ENCODE measurements at regions not wholly inside any gene's neighbourhood (a gene's known extent, or its start where the extent isn't known, plus 50 kb on each side); places are given as distances from the start of the nearest gene placed in this dataset.

DNA sequence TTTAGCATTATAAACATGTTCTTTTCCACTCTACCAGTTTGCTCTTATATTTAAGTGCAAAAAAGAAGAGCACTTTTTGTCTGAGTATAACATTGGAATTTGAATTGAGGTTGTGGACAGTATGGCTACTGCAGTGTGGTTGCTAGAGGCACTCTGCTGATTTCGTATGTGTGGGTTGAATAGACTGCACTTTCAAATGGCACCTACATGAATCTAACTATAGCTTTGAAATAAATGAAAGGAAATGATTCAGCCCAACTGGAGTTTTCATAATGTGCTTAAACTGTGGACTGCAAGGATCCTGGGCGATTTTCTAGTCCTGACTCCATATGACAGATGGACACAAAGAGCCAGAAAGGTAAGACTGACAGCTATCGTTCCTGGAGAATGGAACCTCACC is 657.6 kb upstream of the RIOK2 start:
- DNase-seq (ENCODE audit: low read depth in 3 of 3): no peak

DNA sequence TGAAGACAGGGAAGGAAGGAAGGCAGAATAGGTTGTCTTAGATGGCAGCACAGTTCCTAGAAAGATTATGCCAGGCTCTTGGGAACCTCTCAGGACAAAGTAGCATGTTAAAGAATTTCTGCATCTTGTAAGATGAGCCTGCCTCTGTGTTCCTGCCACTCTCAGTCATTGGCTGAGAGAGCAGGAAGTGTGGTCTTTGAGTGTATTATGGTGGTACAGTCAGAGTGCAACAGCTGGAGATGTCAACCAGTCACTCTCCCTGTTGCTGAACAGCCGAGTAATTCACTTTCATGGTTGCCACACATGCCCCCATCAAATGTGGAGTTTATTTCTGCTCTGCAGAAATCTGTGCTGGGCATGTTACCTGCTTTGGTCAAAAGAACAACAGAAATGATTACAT is 659.6 kb upstream of the RIOK2 start:
- DNase-seq (ENCODE audit: low read depth in 3 of 3): no peak

DNA sequence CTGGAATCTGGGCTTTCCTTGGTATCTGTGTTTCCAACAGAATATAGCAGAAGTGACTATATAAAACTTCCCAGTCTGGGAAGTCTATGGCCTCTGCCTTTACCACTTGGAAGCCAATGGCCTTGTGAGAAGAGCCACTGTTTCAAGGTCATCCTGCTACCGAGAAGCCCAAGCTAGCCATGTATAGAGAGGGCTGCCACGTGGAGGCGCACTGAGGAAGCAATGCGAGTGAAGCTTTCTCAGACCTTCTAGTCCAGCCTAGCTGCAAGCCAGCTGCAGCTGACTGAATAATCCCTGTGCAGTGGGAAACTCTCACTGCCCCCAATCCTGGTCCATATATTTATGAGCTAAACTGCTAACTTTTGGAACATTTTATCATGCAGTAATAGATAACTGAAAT is 661.8 kb upstream of the RIOK2 start:
- no peak for DNase-seq (ENCODE audit: low read depth in 3 of 3)

DNA sequence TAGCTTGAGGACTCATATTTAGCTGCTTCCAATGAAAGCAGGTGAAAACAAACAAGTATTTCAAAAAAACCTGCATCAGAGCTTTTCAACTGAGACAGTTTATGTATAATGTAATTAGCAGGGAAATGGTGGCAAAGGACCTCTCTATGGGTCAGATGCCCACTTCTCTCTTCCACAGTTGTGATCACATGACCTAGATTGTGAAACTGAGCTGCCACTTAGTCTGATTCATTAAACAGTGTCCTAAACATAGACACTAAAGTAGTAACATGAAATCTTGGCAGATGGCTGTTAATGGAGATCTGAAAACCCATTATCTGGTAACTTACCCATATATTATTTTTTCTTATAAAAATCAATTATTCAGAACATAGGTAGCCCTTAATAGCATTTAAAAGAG is 663.6 kb upstream of the RIOK2 start:
- no peak for DNase-seq (ENCODE audit: low read depth in 3 of 3)

DNA sequence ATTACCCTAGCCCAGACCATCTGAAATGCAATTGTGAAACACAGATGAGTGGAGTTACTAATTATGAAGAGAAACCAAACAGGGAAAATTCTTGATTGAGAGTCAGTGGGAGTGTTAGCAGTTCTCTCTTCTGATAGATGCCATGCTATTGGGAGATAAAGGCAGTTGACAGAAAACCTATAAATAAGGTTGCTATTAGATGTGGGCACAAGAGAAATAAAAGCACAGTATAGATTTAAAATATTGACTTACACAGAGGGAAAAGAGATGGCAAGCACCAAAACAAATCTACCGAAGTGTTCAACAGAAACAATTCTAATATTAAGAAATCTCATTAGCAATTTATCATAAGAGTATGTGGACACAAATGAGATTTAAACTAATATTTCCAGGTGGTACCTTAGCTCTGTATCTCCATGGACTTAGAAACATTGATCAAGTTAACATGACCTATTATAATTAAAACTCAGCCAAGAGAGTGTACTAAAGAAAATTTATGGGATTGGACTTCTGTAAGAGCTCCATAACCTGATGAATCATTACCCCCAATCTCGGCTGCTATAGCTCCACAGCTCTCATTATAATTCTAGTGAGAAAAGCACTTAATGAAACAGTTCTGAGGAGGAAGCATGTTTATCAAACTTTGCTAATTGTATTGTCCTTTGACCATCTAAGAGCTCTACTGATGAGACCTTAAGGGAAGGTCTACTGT is 665.0 kb upstream of the RIOK2 start:
- DNase-seq (ENCODE audit: low read depth in 3 of 3): no peak

DNA sequence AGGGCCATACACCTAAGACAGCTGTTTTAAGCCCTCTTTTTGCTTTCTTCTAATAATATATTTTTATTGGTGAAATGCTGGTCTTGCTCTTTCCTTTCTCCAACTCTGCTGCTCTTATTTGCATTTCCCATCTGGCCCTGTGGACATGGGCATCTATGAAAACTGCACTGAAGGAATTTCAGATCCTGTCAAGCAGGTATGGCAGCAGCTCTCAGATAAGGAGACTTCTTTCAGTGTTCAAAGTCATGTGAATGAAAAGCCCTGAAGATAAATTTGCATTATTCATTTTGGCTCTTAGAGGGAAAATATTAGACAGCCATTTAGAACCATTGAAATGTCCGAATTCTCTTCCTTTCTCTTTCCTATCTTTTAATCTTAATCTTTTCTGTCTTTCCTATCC is 668.0 kb upstream of the RIOK2 start:
- DNase-seq (ENCODE audit: low read depth in 3 of 3): no peak

DNA sequence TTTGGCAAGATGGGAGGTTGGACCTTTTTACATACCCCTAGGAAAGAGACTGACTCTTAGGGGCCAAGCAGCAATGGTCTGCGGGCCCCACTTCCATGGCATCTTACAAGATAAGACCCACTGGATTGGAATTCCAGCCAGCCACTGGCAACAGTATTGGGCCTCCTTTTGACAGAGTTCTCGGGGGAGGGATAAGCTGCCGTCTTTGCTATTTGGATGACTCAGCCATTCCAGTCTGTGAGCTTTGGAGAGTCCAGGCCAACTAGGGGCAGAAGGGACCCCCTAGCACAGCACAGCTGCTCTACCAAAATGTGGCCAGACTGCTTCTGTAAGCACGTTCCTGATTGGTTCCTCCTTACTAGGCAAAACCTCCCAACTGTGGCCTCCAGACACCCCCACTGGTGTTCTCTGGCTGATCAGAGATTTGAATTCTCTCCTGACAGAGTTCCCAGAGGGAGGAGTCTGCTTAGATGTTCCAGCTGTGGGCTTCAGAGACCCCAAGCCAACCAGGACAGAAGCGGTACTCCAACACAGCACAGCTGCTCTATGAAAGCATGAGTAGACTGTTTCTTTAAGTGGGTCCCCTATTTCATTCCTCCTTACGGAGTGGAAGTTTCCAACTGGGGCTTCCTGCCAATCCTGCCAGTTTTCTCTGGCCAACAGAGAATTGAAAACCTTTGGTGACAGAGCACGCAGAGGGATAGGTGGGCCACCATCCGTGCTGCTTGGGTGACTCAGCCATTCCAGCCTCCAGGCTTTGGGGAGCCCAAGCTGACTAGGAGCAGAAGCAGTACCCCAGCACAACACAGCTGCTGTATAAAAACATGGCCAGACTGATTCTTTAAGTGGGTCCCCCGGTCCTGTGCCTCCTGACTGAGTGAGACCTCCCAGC is 672.1 kb upstream of the RIOK2 start:
- no peak for DNase-seq (ENCODE audit: low read depth in 3 of 3)

DNA sequence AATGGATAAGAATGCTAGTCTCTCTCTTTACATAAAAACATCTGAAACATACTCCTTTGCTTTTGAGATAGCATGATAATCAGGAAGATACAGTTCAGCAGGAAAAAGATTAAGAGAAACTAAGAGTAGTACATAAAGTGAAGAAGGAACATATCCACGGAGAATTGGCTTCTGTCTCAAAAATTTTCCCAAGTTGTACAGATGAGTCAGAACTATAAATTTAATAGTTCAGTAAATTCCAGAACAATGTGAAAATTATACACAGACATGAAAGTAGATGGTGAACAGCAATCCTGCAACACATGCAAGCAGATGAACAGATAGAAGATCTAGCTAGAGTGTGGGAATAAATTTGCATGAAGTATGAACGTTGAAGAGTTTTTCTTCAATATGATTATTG is 691.4 kb upstream of the RIOK2 start:
- DNase-seq (ENCODE audit: low read depth in 3 of 3): no peak

DNA sequence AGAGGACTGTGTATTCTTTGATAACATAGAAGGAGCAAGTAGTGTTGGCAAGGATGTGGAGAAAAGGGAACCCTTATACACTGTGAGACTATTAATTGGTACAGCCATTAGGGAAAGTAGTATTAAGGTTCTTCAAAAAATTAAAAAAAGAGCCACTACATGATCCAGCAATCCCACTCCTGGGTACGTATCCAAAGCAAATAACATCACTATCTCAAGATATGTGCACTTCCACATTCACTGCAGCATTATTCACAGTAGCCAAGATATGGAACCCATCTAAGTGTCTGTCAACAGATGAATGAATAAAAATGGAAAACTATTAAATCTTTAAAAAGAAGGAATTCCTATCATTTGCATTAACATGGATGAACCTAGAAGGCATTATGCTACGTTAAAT is 693.2 kb upstream of the RIOK2 start:
- no peak for DNase-seq (ENCODE audit: low read depth in 3 of 3)

DNA sequence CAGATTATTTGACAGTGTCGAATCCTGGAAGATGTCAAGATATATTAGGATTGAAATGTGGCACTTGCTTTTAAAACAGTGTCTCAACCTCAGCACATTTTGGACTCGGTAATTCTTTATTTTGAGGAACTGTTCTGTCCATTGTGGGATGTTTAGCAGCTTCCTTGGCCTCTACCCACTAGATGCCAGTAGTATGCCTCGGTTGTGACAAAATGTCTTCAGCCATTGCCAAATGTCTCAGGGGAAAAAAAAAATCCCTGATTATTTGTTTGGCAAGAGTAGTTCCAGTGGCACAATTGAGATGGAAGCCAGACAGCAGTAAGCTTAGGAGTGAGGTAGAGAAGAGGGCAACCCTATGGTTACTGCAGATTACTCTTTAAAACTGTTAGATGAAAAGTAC is 694.5 kb upstream of the RIOK2 start:
- DNase-seq (ENCODE audit: low read depth in 3 of 3): no peak

DNA sequence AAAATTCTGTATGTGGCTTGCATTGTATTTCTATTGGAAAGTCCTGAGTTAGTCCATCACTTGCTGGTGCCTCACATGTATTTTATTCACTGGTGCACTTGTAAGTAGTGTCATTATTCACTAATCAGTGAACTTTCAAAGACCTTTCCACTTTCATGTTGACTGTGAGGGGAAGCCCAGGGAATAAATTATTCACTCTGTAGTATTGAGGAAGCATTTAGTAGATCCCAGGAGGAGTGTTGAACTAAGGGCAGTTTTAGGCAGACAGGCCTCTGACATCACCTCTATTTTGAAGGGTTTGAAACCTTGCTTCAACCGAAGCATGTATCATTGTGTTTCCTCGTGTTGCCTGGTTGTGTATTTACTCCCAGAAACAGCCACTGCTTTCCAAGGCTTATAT is 705.4 kb upstream of the RIOK2 start:
- no peak for DNase-seq (ENCODE audit: low read depth in 3 of 3)

DNA sequence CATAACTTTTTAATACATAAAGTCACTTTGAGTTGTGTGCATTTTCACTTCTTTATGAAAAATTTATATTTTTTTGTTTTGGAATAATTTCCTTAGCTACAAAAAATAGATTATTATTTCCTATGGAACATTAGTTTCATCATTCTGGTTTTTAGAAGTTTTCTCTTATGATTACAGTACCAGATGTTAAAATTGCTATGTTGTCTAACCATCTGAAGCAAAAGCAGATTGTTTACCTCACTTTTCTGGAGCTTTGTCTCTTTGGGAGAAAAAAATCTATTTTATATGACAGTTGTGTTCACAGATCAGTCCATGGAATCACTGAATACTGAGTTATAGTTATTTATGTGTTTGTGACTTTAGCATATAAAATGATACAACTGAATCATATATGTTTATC is 708.9 kb upstream of the RIOK2 start:
- no peak for DNase-seq (ENCODE audit: low read depth in 3 of 3)

DNA sequence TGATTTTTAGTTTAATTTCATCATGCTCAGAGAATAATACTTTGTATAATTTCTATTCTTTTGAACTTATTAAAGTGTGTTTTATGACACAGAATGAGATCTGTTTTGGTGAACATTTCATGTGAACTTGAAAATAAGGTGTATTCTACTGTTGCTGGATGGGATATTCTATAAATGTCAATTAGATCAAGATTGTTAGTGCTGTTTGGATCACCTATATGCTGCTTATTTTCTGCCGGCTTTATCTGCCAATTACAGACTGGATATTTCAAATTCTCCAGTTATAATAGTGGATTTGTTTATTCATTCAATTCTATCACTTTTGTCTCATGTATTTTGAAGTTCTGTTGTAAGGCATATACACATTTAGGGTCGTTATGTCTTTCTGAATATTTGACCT is 720.7 kb upstream of the RIOK2 start:
- no peak for DNase-seq (ENCODE audit: low read depth in 3 of 3)

DNA sequence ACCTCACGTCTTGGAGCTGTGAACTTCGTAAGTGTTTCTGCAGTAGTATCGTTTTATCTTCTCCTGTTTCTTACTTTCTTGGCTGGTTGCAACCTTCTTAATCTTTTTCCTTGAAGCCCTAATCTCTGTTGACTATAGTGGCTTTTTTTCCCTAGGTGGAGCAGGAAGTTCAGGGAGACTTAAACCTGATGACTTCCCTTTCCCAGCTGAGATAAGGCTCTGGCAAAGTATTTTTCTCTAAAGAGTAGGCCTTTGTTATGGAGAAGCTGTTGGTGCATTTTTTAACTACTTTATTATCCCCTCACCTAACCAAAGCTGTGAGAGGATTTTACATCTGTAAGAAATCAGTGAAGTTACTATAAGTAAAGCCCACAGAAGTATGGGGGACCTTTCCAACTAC is 723.1 kb upstream of the RIOK2 start:
- no peak for DNase-seq (ENCODE audit: low read depth in 3 of 3)

DNA sequence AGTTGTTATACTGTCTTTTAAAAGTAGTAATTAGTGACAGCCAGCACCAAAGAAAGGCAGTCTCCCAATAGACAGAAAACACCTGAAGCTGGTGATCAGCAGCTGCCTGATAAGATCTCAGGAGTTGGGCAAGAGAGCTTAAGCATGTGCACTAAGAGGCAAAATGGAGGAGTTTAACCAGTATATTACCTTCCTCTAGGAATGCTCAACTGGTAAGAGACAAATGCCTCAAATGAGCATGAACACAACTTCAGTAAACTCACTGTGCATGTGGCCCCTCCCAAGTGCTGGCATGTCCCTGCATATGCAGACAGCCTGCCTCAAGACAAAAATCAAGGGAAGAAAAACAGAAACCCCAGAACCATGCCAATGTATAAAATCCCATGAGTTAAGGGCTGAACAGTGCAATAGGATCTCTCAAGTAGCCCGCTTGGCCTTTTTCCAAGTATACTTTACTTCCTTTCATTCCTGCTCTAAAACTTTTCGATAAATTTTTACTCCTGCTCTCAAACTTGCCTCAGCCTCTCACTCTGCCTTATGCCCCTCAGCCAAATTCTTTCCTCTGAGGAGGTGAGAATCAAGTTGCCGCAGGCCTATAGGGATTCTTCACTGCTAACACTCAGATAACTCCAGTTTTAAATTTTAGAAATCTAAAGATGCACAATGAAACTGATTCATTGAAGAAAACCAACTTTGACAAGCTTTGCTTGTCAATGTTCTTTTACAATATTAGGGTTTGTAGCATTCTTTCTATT is 724.8 kb upstream of the RIOK2 start:
- no peak for DNase-seq (ENCODE audit: low read depth in 3 of 3)

DNA sequence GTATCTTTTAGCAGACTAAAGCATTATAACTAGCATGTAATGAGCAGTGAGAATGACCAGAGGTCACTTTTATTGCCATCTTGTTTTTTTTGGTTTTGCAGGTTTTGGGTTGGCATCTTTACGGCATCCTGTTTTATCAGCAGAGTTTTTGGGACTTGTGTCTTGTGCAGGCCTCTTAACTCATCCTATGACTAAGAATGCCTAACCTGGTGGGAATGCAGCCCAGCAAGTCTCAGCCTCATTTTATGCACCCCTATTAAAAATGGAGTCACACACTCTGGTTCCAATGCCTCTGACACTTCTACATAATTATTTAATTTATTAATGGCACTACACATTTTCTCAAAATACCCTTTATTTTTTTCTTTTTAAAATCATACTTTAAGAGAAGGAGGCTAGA is 726.5 kb upstream of the RIOK2 start:
- no peak for DNase-seq (ENCODE audit: low read depth in 3 of 3)

DNA sequence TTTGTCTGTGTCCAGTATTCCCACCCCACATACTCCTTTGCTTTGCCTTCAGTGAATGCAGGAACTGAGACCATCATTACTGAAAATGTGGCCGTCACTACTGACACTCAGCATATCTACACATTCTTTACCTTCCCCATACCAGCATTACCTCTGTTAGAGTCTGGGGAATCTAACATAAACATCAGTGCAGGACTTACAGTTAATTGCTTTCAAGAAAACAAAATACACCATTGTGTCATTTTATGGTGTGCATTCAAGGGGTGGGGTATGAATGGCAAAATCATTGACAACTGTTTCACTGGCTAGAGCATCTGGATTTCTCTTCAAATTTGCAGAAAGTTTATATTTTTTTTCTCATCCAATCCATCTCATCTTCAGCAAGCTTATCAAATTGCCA is 731.4 kb upstream of the RIOK2 start:
- DNase-seq (ENCODE audit: low read depth in 3 of 3): no peak

DNA sequence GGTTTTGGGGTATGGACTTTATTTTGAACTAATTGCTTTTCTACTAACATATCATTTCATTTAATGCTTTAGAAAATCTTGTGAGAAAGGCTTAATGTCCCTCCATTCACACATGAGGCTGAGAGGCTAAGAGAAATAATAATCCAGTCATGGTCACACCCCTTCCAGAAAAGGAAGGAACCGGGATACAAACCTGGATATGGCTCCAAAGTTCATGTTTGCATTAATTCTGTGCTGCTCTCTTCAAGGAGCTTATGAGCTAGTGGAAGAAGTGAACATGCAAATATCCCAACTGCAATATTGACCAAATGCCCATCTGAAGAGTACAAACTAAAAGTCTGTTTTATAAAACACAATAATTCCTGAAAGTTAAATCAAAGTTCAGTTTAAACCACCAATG is 732.1 kb upstream of the RIOK2 start:
- DNase-seq (ENCODE audit: low read depth in 3 of 3): no peak

DNA sequence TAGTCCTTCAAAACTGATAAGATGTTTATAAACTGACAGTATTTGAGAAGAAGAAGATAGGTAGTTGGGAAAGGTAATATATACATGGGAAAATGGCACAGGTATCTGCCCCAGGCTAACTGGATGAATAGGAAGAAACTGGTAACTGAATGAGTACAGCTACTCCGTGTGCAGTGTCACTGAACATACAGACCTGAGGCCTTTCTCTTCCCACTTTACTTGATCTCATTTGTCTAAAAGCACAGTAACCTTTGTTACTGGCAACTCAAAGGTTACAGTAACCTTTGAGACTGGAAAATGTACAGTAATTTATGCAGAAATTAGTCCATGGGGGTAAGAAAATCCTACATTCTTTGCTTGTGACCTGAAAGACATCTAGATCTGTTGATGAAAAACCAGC is 735.0 kb upstream of the RIOK2 start:
- DNase-seq (ENCODE audit: low read depth in 3 of 3): no peak

DNA sequence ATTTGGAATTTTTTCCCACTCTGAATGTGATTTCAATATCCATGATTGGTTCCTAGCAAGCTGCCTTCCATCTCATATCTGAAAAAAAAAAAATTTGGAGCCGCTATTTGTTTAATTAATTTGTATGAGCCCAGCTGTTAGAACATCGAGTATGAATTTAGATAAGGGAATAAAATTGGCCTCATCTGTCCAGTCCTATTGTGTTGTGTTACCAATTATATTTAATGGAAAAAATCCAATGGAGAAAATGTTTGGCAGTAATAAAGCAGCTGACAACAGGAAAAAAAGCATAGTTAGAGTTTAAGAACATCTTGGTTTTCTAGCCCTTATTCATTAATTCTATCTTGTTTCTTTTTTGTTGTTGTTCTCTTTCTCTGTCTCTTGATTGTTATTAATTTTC is 735.6 kb upstream of the RIOK2 start:
- no peak for DNase-seq (ENCODE audit: low read depth in 3 of 3)

DNA sequence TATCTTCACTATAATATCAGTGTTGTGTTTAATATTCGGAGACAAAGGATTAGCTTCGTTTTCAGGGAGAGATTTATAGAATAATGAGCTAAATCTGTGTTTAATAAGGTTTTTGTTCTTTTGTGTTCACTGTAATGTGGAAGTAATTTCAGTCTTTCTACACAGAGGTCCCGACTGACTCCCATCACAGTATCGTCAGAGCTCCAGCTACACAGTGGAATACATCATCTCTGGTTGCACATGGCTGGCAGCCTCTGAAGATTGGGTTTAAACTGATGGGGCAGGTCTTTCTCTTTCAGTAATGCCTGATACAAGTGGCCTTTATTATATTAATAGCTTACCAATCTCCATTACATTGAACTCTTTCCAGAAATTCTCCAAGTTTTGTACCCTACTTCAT is 736.7 kb upstream of the RIOK2 start:
- DNase-seq (ENCODE audit: low read depth in 3 of 3): no peak

DNA sequence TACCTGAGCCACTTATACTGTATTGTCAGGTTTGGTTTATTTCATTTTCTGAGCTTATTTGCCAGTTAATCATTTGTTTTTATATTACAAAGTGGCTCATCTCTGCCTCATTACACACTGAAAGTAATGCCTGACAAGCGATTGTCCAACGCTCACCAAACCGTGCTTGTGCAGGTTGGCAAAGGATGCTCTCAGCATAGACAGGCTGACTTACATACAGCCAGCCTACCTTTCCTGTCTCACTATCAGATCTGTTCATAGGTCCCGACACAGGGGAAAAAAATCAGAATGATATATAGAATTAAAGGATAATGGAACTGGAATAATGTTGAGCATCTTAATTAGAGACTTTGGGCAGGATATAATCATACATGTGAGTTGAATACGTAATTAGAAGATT is 739.7 kb upstream of the RIOK2 start:
- DNase-seq (ENCODE audit: low read depth in 3 of 3): no peak

DNA sequence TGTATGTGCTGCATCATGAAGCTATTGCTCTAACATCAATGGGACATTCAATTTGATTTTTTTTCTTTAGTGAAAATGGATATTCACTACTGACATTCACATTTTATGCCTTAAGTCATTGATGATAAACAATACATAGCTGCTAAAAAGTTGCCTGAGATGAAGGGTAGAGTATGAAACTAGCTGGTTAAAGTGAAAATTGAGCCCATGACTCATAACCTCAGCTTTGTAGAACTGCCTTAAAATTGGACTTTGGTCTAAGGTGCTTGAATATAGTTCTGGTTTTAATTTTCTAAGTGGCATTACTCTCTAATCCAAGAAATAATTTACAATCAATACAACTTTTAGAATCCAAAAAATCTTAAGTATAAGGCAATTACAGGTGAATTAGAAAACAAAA is 740.4 kb upstream of the RIOK2 start:
- DNase-seq (ENCODE audit: low read depth in 3 of 3): no peak

All from stimulated activated CD4-positive, alpha-beta T cell treated with anti-CD3 and anti-CD28 coated beads, TNF-alpha, amount 100 ng/mL, for 48 hours (primary cell).